ENCODE measurements at regions not wholly inside any gene's neighbourhood (a gene's known extent, or its start where the extent isn't known, plus 50 kb on each side); places are given as distances from the start of the nearest gene placed in this dataset.

GRCh38 chr5:28216939-28217360 lies 1178.6 kb upstream of the CDH9 start:
- DNase-seq, result no peak
- Histone ChIP-seq H3K4me1 (no peaks in the 10 kb centered on the region), H3K4me3 (no peak overlapping the region), H3K27me3 (ENCODE audit: low read depth) (no peaks in the 10 kb centered on the region), H3K9me3 (replicated peaks) (peaks cover 28% of the 10 kb centered on the region), H3K27ac (replicated peaks) (no peak overlapping the region), H3K36me3 (no peaks in the 10 kb centered on the region)
- TF ChIP-seq CTCF (IDR thresholded peaks at IDR 0.05; ENCODE audit: borderline replicate concordance), result no peak
- intact Hi-C loops (cut with micrococcal nuclease), result no loop called here

DNA sequence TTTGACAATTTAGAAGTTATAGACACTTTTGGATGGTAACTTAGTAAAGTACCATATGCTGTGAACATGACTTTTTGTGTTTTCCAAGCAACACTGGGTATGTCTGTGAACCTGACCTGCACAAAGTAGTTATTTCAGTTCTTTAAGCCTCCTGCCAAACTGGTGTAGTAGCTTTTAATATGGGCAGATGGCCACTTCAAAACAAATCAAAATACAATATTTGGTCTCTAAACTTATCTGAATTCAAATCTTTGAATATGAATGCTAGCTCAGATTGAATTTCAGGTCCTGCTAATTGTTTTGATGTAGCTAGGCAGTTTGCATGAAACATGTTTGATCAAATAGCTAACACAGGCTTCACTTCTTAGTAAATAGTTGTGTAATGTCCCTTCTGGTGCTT lies 1176.7 kb upstream of the CDH9 start:
- Histone ChIP-seq H3K27ac (replicated peaks) (no peak overlapping the region), H3K9me3 (replicated peaks) (peaks cover 32% of the 10 kb centered on the region), H3K4me1 (no peaks in the 10 kb centered on the region), H3K36me3 (no peaks in the 10 kb centered on the region), H3K4me3 (no peak overlapping the region), H3K27me3 (ENCODE audit: low read depth) (no peaks in the 10 kb centered on the region)
- DNase-seq, result no peak
- TF ChIP-seq CTCF (IDR thresholded peaks at IDR 0.05; ENCODE audit: borderline replicate concordance), result no peak
- intact Hi-C loops (cut with micrococcal nuclease), result no loop called here

GRCh38 chr5:28214292-28214691 lies 1175.9 kb upstream of the CDH9 start:
- intact Hi-C loops (cut with micrococcal nuclease), result no loop called here
- Histone ChIP-seq H3K9me3 (replicated peaks) (peaks cover 35% of the 10 kb centered on the region), H3K4me3 (no peak overlapping the region), H3K4me1 (no peaks in the 10 kb centered on the region), H3K27me3 (ENCODE audit: low read depth) (no peaks in the 10 kb centered on the region), H3K27ac (replicated peaks) (no peak overlapping the region), H3K36me3 (no peaks in the 10 kb centered on the region)
- no peak for DNase-seq
- no peak for TF ChIP-seq CTCF (IDR thresholded peaks at IDR 0.05; ENCODE audit: borderline replicate concordance)

GRCh38 chr5:28208356-28208755 lies 1170.0 kb upstream of the CDH9 start:
- Histone ChIP-seq H3K36me3 (no peaks in the 10 kb centered on the region), H3K27ac (replicated peaks) (no peak overlapping the region), H3K4me1 (no peaks in the 10 kb centered on the region), H3K27me3 (ENCODE audit: low read depth) (no peaks in the 10 kb centered on the region), H3K4me3 (no peak overlapping the region), H3K9me3 (replicated peaks) (peaks cover 11% of the 10 kb centered on the region)
- TF ChIP-seq CTCF (IDR thresholded peaks at IDR 0.05; ENCODE audit: borderline replicate concordance), result no peak
- intact Hi-C loops (cut with micrococcal nuclease), result no loop called here
- DNase-seq, result no peak

GRCh38 chr5:28190011-28190410 lies 1151.6 kb upstream of the CDH9 start:
- DNase-seq, result no peak
- no peaks in the 10 kb centered on the region for H3K4me1 ChIP-seq

More at GRCh38 chr5:28190011-28190410, 1151.6 kb upstream of the CDH9 start:
- no peak for TF ChIP-seq CTCF (IDR thresholded peaks at IDR 0.05; ENCODE audit: borderline replicate concordance)
- Histone ChIP-seq H3K4me3 (no peak overlapping the region), H3K9me3 (replicated peaks) (peaks cover 20% of the 10 kb centered on the region), H3K27ac (replicated peaks) (no peak overlapping the region), H3K27me3 (ENCODE audit: low read depth) (no peaks in the 10 kb centered on the region), H3K36me3 (no peaks in the 10 kb centered on the region)
- intact Hi-C loops (cut with micrococcal nuclease), result no loop called here

Measured in left ventricle myocardium inferior (tissue), 1 donor.